PC-9 (cell line): ENCODE measurements at regions not wholly inside any gene's neighbourhood (a gene's known extent, or its start where the extent isn't known, plus 50 kb on each side); places are given as distances from the start of the nearest gene placed in this dataset.
A peak's percentile ranks its signal among the peaks of the same experiment; 100 is the strongest.
"Not testable (repeated sequence)": the region's sequence is repeated elsewhere in the genome, so short reads cannot be mapped to it uniquely, and the experiment has no call there.

ENCODE experiments used
- BruUV-seq: library from RNA; stranded (reverse); fragments of 400-500 nt; replicated peaks from 2 replicates; lab custom pipeline; 2021; lab: Mats Ljungman, UMichigan
- CTCF ChIA-PET: fragments of 300-600 bp; sonication (Branson Sonifier 250); formaldehyde crosslinking; loops from one replicate; lab custom pipeline; 2022; ENCODE audit warnings: antibody characterized with exemption; lab: Charles Lee
- POLR2A ChIA-PET: fragments of 300-600 bp; sonication (Branson Sonifier 250); formaldehyde crosslinking; loops from one replicate; lab custom pipeline; 2022; ENCODE audit warnings: antibody characterized with exemption; ENCODE audit not compliant: unreplicated experiment; lab: Charles Lee
- DNase-seq, 2 experiments: peaks; one replicate each; pipeline versions ENCODE4 v3.0.0 to v3.0.0-alpha.2; 2015 to 2022; ENCODE audit warnings: mixed read lengths in 1 of 2
- H2AFZ ChIP-seq: fragments of 200-600 bp; sonication (generic); 2 replicates; pipeline ENCODE4 v1.8.1; 2017; ENCODE audit warnings: antibody characterized with exemption
- H3F3A ChIP-seq: fragments of 200-600 bp; sonication (generic); 2 replicates; pipeline ENCODE4 v1.8.1; 2017; ENCODE audit warnings: antibody characterized with exemption, mild to moderate bottlenecking, low read depth; ENCODE audit not compliant: insufficient read depth
- H3K27ac ChIP-seq: fragments of 200-600 bp; sonication (generic); 2 replicates; pipeline ENCODE4 v1.6.1; 2016; ENCODE audit warnings: mixed run types
- H3K27me3 ChIP-seq: fragments of 200-600 bp; sonication (generic); 2 replicates; pipeline ENCODE4 v1.6.1; 2016; ENCODE audit warnings: low read depth, mixed run types; ENCODE audit not compliant: insufficient read depth
- H3K36me3 ChIP-seq: fragments of 200-600 bp; sonication (generic); 2 replicates; pipeline ENCODE4 v1.6.1; 2016; ENCODE audit warnings: low read depth, mixed run types
- H3K4me1 ChIP-seq: fragments of 200-600 bp; sonication (generic); replicated peaks from 2 replicates; pipeline ENCODE4 v1.6.1; 2016; ENCODE audit warnings: mixed run types; ENCODE audit not compliant: insufficient read depth
- H3K4me2 ChIP-seq: fragments of 200-600 bp; sonication (generic); 2 replicates; pipeline ENCODE4 v1.6.1; 2017; ENCODE audit warnings: mixed run types
- H3K4me3 ChIP-seq: fragments of 200-600 bp; sonication (generic); 2 replicates; pipeline ENCODE4 v1.6.1; 2016; ENCODE audit warnings: mixed run types
- H3K79me2 ChIP-seq: fragments of 200-600 bp; sonication (generic); 2 replicates; pipeline ENCODE4 v1.6.1; 2017; ENCODE audit warnings: low read depth, mixed run types
- H3K9me2 ChIP-seq: fragments of 200-600 bp; sonication (generic); 2 replicates; pipeline ENCODE4 v1.8.1; 2017; ENCODE audit warnings: mild to moderate bottlenecking; ENCODE audit not compliant: insufficient read depth
- H3K9me3 ChIP-seq: fragments of 200-600 bp; sonication (generic); 2 replicates; pipeline ENCODE4 v1.8.1; 2016; ENCODE audit warnings: low read depth; ENCODE audit not compliant: insufficient read depth
- H4K20me1 ChIP-seq: fragments of 200-600 bp; sonication (generic); 2 replicates; pipeline ENCODE4 v1.8.1; 2017; ENCODE audit not compliant: insufficient read depth
- CTCF ChIP-seq: fragments of 200-600 bp; sonication (generic); conservative IDR thresholded peaks from 2 replicates; pipeline ENCODE4 v1.6.1; 2017; ENCODE audit warnings: mixed run types, antibody characterized with exemption, mild to moderate bottlenecking, moderate library complexity
- EZH2 ChIP-seq: fragments of 200-600 bp; sonication (generic); IDR thresholded peaks from 2 replicates; pipeline ENCODE4 v1.8.0; 2017; ENCODE audit warnings: antibody characterized with exemption, low read depth
- intact Hi-C: fragments of 100-400 bp; cut with micrococcal nuclease; formaldehyde crosslinking; loops from one replicate; pipeline ENCODE4 v1.10.0; 2022; ENCODE audit not compliant: unreplicated experiment

- no peaks in the 10 kb centered on the region for H4K20me1 ChIP-seq
- DNase-seq = peak; percentile 40 to 45
- no peaks in the 10 kb centered on the region for H3K4me1 ChIP-seq
- no peak overlapping the region for H3K4me2 ChIP-seq
- POLR2A ChIA-PET = no interaction called here
- no peaks in the 10 kb centered on the region for H3F3A ChIP-seq
- no peak for TF ChIP-seq CTCF
- intact Hi-C loops = no loop called here
- no peaks in the 10 kb centered on the region for H3K79me2 ChIP-seq
- no peaks in the 10 kb centered on the region for H3K36me3 ChIP-seq
- H3K9me3 ChIP-seq = no peaks in the 10 kb centered on the region
- H3K9me2 ChIP-seq = no peaks in the 10 kb centered on the region
- CTCF ChIA-PET = interaction anchor here (0.5 kb wide), 1 partner anchor 296 kb away, joined by 4 read pairs; no protein-coding TSS in a partner anchor
- no peak overlapping the region for H3K27ac ChIP-seq
- BruUV-seq = no TSS peak
- no peak overlapping the region for H3K4me3 ChIP-seq
- no peak overlapping the region for H2AFZ ChIP-seq
- H3K27me3 ChIP-seq = peaks cover 19% of the 10 kb centered on the region; the same call in 1 of the 2 replicates
Observed at GRCh38 chr15:77944002-77944867, 133.3 kb downstream of the TBC1D2B start.

- no peak overlapping the region for H3K4me3 ChIP-seq
- H3K9me3 ChIP-seq = no peaks in the 10 kb centered on the region
- no peak overlapping the region for H3K27ac ChIP-seq
- H3K27me3 ChIP-seq = peaks cover 19% of the 10 kb centered on the region; the same call in 1 of the 2 replicates
- H3K4me2 ChIP-seq = no peak overlapping the region
- H3F3A ChIP-seq = no peaks in the 10 kb centered on the region
- H3K4me1 ChIP-seq = no peaks in the 10 kb centered on the region
- CTCF ChIA-PET = no interaction called here
- POLR2A ChIA-PET = no interaction called here
- no TSS peak for BruUV-seq
- TF ChIP-seq EZH2 = no peak
- no peak for TF ChIP-seq CTCF
- intact Hi-C loops = no loop called here
- H3K9me2 ChIP-seq = no peaks in the 10 kb centered on the region
- DNase-seq = no peak
- no peak overlapping the region for H2AFZ ChIP-seq
- no peaks in the 10 kb centered on the region for H3K79me2 ChIP-seq
- no peaks in the 10 kb centered on the region for H4K20me1 ChIP-seq
- H3K36me3 ChIP-seq = no peaks in the 10 kb centered on the region
Observed at GRCh38 chr15:77942611-77943211, 134.8 kb downstream of the TBC1D2B start.

GRCh38 chr15:77941090-77941827, 136.3 kb downstream of the TBC1D2B start:
- CTCF ChIA-PET, DNase-seq, H3K4me1 ChIP-seq, H3K9me2 ChIP-seq, H3K27ac ChIP-seq, H3K4me2 ChIP-seq, H3K9me3 ChIP-seq, H3K36me3 ChIP-seq, H3F3A ChIP-seq, intact Hi-C loops, BruUV-seq, H3K4me3 ChIP-seq, H3K79me2 ChIP-seq, H4K20me1 ChIP-seq, POLR2A ChIA-PET, H2AFZ ChIP-seq: not testable (repeated sequence)
- peaks cover 19% of the 10 kb centered on the region; the same call in 1 of the 2 replicates for H3K27me3 ChIP-seq
